GM12873 (cell line): ENCODE measurements at regions not wholly inside any gene's neighbourhood (a gene's known extent, or its start where the extent isn't known, plus 50 kb on each side); places are given as distances from the start of the nearest gene placed in this dataset.
A peak's percentile ranks its signal among the peaks of the same experiment; 100 is the strongest.

ENCODE experiments used
- TF ChIP-seq, protein P1 (sequence below): IDR thresholded peaks from 2 replicates; pipeline ENCODE4 v1.5.1; 2012; ENCODE audit warnings: low read depth, mild to moderate bottlenecking, moderate library complexity, low read length, control low read depth; ENCODE audit not compliant: insufficient read depth; ENCODE audit errors: missing control alignments

DNA sequence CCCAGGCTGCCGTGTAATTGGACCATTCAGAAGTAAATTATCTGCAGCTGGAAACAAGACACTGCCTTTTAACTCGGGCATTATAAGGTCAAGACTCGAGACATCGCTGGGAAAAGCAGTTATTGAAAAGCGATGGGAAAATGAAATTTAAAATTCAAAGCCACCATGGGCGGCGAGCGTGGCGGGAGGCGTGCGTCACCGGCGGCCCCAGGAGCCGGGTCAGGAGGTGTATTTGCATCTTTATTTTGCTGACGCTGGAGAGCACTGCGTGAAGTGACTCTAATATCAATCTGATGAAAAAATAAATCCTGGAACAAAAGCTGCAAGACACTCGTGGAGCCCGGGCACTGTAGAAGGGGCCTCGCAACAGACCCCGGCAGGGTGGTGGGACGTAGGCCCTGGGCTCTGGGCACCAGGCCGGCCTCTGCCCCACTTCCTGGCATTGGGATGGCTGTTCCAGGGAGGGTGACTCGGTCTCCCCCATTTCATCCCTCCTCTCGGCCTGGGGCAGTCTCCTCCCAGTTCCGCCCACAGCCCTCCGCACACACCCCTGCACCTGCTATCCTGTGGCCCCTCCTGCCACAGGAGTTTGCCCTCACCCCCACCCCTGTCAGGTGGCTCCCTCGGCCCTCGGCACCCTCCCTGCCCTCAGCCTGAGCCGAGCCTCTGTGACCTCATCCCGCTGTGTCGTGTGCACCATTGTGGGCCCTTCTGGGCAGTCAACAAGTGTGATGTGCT is 196.2 kb downstream of the KIF26A start:
- TF ChIP-seq, protein P1, sequence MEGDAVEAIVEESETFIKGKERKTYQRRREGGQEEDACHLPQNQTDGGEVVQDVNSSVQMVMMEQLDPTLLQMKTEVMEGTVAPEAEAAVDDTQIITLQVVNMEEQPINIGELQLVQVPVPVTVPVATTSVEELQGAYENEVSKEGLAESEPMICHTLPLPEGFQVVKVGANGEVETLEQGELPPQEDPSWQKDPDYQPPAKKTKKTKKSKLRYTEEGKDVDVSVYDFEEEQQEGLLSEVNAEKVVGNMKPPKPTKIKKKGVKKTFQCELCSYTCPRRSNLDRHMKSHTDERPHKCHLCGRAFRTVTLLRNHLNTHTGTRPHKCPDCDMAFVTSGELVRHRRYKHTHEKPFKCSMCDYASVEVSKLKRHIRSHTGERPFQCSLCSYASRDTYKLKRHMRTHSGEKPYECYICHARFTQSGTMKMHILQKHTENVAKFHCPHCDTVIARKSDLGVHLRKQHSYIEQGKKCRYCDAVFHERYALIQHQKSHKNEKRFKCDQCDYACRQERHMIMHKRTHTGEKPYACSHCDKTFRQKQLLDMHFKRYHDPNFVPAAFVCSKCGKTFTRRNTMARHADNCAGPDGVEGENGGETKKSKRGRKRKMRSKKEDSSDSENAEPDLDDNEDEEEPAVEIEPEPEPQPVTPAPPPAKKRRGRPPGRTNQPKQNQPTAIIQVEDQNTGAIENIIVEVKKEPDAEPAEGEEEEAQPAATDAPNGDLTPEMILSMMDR, result no peak

DNA sequence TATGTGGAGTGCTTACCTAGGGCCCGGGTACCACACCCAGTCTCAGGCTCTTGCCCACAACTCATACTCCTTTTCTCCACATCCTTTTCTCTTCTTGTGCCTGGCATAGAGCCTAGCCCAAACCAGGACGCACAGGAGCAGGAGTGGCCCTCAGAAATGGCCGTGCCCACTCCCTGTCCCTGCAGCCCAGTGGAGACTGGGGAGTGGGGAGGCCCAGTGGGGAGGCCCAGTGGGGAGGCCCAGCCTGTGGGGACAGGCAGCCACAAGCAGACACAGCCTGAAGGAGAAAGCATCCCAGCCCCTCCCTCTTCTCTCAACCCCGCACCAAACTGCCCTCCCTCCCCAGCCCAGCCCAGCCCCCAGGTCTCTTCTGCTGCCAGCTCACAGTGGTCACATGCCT is 196.8 kb downstream of the KIF26A start:
- TF ChIP-seq, protein P1, result no peak

DNA sequence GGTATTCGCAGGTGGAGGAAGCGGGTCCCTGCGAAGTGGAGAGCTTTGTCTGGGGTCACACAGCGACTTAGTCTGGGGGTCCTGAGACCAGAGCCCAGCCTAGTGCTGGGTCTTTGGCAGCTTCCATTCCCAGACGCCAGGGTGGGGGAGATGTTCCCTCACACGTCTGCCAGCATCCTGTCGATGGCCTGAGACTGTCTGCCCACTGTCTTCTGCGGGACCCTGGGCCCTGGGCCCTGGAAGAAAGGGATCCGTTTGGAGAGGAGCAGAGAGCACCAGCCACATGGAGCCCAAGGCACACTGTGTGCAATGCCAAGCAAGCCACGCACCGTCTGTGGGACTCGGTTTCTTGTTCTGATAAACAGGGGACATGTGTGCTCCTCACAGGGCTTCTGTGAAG is 197.2 kb downstream of the KIF26A start:
- TF ChIP-seq, protein P1, result no peak

DNA sequence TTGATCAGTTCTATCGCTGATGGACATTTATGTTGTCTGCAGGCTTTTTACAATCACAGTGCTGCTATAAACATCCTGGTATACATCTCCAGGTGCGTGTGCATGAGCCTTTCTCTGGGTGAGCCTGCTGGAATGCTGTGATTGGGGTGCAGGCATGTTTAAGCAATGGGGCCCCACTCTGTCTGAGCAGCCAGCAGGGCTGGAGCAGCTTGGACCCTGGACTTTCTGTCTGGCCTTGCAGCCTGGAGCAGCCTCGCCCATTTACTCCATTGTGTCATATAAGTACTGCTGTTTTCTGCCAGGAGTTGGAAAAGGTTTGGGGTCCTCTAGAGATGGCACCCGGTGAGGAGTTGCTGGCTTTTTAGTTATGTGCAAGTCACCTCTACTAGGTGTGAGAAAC is 199.0 kb downstream of the KIF26A start:
- TF ChIP-seq, protein P1, result no peak

DNA sequence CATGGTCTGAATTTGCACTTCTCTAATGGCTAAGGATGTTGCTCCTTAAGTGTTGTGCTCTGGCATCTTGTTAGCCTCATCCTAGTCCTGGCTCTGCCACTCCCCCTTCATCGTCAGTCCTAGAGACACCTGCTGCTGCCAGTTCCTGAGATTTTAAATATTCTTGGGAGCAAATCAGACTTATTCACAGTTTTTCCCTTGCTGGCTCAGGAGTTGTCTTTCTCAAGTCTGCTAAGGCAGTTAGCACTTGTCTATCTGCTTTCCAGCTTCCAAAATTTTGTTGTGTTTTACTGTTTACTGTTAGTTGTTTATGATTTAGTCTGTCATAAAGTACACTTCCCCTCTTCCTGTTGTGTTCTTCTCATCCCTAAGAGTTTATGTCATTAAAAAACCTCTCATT is 201.0 kb downstream of the KIF26A start:
- TF ChIP-seq, protein P1, result no peak

DNA sequence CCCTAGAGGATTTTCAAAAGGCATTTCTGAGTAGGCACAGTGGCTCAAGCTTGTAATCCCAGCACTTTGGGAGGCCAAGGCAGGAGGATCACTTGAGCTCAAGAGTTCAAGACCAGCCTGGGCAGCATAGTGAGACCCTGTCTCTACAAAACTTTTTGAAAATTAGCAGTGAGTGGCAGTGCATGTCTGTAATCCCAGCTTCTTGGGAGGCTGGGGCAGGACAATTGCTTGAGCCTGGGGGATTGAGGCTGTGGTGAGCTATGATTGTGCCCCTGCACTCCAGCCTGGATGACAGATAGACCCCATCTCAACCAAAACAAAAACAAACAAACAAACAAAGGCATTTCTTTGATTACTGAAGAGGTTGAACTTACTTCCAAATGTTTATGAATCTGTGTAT is 201.4 kb downstream of the KIF26A start:
- TF ChIP-seq, protein P1, result no peak

DNA sequence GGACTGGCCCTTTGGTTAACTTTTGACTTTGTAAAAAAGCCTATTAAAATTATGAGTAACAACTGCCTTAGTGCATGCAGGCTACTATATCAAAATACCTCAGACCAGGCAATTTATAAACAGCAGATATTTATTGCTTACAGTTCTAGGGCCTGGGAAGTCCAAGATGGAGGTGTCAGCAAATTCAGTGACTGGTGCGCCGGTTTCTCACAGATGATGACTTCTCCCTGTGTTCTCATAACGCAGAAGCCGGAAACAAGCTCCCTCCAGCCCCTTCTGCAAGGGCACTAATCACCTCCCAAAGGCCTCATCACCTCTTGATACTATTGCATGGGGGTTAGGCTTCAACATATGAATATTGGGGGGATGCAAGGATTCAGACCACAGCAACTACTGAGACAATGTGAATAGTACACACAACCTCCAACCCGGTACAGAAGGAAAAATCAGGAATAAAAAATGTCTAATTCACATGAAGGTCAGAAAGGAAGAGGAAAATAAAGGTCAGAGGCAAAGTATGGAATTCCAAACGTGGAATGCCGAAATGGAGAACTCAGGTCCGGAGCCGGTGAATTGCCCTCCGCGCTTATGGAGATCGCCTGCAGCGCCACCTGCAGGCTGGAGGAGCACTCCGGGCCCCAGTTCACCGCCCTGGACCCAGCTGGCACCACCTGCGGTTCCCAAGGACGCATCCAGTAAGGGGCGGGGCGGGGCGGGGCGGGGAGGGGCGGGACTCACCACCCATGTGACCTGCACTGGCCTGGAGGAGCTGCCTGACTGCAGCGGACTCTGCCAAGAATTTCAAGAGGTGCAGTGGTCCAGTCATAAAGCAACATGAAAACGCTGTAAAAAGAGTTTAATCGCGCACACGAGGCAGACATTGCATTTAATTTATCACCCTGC is 203.4 kb downstream of the KIF26A start:
- TF ChIP-seq, protein P1, result peak; percentile 49
